CD4-positive, alpha-beta T cell treated with Interleukin-21 for 1 hour (primary cell): ENCODE measurements at regions not wholly inside any gene's neighbourhood (a gene's known extent, or its start where the extent isn't known, plus 50 kb on each side); places are given as distances from the start of the nearest gene placed in this dataset.
"Not testable (repeated sequence)": the region's sequence is repeated elsewhere in the genome, so short reads cannot be mapped to it uniquely, and the experiment has no call there.

ENCODE experiments used
- DNase-seq: peaks from one replicate; pipeline ENCODE4 v3.0.0-alpha.2; 2020

DNA sequence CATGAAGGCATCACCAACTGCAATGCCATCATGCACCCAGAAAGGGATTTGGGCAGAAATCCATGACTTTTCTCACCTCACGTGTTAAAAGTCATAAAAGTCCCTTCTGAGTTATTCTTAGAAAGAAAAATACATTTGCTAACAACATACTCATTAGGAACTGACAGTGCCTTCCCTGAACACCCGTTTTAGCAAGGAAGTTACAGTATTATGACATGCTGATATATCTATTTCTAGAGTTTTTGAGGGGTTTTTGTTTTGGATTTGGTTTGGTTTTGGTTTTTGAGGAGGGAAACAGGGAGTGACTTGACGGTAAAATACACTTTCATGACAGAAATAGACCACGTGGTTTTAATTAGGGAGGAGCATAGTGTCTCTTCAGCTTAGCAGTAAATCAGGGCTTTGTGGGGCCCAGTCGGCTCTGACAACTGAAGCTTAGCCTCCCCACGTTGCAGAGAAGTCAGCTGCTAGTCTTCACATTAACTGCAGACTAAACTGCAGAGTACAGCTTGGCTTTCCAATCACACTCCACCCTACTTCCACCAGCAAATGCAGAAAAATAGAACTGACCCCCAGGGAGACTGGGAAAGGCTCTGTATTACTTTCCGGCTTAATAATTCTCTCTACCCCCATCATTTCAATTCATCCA, 141.4 kb downstream of the FAM124B start:
- no peak for DNase-seq

DNA sequence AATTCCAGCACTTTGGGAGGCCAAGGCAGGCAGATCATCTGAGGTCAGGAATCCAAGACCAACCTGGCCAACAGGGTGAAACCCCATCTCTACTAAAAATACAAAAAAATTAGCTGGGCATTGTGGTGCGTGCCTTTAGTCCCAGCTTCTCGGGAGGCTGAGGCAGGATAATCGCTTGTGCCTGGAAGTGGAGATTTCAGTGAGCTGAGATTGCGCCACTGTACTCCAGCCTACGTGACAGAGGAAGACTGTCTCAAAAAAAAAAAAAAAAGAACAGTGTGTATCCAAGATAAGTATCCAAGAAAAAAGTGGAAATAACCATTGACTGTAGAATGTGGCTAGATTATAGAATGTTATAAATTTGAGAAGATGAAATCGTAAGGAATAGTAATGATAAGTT, 142.1 kb downstream of the FAM124B start:
- DNase-seq, result no peak

DNA sequence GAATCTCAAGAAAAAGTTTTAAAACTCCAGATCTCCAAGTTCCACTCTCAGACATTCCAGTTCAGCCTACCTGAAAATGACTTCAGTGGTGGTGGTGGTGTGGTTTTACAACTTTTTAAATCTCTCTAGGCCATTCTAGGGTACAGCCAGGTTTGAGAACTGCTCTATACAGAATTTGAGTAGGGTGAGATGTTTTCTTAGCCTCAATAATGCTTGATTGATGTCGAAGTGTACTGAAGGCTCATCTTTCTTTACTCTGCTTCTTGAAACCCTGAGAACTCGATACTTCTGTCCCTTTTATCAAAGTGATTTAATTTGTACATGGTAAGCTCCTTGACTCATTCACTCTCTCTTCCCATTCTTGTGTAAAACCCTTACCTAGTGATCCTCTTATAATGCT, 143.8 kb downstream of the FAM124B start:
- DNase-seq, result no peak

DNA sequence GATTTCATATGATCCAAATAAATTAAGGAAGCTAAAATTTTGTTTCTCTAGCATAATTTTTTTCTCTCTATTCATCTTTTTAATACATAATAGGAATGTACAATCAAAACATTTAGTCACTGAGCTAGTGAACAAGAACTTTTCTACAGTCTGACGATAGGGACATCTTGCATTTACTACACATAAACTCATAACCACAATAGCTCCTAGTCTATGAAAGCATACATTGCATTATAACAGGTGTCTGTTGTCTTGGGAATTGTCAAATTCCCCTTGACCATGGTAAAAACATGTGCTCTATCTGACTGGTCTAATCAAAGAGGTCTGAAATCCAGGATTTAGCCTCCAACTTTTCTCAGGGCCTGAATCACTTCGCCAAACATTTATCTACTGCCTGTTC, 144.8 kb downstream of the FAM124B start:
- DNase-seq, result no peak

DNA sequence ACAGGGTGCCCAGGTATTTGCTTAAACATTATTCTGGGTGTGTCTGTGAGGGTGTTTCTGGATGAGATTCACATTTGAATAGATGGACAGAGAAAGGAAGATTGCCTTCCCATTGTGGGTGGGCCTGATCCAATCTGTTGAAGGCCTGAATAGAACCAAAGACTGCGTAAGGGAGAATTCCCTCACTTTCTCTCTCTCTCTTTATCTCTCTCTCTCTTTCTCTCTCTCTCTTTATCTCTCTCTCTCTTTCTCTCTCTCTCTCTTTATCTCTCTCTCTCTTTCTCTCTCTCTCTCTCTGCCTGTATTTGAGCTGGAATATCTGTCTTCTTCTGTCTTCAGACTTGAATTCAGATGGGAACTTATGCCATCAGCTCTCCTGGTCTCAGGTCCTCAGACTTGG, 148.4 kb downstream of the FAM124B start:
- no peak for DNase-seq

DNA sequence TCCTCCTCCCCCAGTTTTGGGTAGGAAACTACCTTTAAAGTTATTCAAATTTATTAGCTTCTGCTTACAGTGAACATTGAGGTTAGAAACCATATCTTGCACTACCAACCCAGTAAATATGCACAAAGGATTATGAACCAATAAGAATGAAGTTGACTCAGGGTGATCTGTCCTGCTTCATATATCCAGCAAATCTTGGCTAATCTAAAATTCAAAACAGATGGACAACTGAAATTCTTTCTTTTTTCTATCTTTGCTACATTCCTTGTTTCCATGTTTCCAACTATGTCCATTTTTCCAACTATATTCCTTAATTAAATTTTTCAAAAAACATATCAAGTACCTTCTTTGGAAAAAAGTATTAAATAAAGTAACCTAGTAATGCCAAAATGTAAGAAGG, 149.3 kb downstream of the FAM124B start:
- DNase-seq, result no peak

DNA sequence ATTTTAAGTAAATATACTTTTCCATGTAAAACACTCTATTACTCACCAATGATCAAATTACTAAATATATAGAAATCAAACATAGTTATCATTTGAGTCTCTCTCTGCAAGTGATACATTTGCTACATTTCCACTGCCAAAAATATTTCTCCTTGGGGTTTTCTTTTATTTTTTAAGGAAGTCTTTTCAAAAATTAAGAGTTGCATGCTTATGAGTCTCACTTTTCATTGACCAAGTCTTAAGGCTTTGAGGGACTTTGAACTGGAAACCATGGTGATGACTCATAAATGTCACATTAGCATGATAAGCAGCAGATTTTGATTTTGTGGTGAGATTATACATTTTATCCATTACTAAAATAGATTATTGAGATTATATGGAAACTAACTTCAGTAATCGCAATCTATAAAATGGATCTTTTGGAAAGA, 152.9 kb downstream of the FAM124B start:
- DNase-seq, result no peak

DNA sequence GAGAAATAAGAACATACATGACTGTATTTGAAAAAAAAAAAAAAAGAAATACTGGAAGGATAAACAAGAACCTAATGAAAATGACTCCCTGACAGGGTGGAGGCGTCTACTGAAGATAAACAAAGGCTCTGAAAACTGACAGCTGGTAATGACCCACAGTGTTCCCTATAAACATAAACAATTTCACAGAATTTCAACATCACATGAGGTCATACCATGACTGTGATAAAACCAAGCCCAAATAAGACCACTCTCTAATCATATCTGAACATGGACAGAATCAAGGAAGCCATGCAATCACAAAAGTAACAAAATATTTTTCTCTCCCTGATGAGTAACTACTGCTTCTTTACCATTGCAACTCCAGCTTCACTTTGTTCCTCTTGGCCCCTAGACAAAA, 159.3 kb downstream of the FAM124B start:
- DNase-seq, result no peak

DNA sequence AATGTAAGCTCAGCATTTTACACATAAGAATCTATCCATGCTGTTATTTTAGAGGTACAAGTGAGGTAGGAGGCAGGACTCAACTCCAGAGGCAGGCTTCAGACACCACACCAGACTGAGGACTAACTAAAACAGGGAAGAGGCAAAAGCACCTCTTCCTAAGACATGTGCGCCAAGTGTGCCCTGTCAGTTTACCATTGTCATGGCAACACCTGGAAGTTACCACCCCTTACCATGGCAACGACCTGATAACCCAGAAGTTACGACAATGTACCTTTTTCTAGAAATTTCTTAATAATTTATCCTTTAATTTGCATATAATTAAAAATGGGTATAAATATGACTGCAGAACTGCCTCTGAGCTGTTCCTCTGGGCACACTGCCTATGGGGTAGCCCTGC, 160.1 kb downstream of the FAM124B start:
- no peak for DNase-seq

DNA sequence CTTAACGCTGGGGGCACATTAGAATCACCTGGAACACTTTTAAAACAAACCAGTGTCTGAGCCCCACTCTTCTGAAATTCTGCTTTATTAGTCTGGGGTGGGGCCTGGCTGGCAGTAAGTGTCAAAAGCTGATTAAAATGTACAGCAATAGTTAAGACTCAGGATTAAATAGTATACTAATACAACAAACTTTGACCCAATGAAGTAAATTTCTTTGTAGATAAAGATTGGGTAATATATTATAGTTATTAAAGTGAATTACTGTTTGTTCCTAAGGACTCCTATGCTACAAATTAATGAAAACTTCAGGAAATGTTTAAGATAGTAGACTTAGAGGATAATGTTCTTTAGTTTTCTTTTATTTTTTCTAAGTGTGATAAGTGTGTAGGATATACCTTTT, 160.9 kb downstream of the FAM124B start:
- DNase-seq, result no peak

DNA sequence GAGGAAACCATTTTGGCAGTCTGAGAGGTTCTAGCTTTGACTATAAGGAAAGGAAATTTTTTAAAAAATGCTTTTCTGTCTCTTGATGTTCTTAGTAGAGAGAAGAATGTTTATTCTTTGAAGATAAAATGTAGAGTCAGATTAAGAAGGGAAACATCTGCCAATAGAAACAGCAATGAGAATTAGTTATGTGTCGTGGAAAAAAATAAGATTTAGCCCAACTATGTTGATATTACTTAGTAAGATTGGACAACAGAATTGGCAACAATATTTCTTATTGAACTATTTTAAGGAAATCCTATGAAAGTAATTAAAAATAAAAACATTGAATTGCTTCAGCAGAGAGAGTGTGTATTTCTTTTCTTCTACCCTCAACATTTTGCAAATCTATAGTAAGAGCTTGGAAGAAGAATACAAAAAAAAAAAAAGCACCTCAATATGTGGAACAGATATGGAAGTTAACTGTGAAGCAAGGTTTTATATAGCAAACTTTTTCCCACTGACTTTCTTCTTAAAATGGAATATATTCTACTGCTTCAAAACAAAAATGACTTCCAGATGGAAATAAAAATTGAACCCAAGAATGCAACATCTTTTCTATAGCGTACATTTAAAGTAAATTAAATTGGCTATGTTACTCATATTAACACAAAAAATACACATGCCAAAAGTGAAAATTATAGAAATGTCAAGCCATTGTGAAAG, 177.9 kb downstream of the FAM124B start:
- DNase-seq, result no peak

DNA sequence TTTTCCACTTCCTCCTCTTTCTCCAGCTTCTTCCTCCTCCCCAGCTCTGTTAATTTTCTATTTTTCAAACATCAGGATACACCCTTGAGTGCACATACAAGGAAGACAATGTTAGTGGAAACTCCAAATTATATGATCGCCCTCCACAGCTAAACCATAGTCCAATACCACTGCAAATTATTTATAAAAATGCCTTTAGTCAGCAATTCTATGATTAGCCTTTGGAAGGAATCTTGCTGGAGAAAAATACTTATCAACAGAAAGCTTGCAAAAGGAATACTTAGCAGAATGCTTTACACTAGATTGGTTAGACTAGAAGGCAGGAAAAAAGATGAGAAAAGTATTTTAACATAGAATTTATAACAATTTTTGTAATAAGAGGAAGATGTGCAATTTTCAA, 178.9 kb downstream of the FAM124B start:
- DNase-seq, result no peak

DNA sequence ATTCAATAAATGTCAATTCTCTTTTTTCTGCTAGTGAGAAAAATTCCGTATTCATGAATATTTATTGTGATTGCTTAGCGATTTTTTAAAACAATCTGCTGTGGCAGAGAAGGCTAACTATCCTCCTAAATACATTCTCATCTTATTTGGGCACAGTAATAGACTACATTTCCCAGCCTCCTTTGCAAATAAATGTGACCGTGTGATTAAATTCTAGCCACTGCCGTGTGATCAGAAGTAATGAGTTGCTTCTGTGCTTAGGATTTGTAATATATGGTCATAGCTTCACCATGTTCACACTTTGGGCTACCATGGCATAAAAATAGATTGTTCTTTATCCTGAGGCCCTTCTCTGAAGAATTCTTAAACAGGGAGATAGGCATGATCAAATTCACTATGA, 179.6 kb downstream of the FAM124B start:
- no peak for DNase-seq

DNA sequence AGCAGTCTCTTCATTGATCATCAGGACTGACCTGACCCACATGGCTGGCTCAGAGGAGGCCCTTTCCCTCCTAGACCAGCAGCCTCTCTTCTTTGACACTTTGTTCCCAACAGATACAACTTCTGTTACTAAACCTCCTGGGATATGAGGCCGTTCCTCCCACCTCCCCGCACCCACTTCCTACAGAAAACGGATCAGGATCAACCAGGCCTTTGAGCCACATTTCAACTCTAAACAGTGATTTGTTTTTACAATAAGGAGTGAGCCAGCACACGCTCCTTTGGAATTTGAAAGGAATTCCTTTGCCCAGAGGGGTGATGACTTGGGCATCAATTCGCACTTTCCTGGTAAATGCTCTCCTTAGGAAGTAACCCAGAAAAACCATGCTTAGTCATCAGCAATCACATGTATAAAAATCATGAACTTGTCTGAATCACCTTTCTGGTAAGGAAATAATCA, 180.4 kb downstream of the FAM124B start:
- no peak for DNase-seq

DNA sequence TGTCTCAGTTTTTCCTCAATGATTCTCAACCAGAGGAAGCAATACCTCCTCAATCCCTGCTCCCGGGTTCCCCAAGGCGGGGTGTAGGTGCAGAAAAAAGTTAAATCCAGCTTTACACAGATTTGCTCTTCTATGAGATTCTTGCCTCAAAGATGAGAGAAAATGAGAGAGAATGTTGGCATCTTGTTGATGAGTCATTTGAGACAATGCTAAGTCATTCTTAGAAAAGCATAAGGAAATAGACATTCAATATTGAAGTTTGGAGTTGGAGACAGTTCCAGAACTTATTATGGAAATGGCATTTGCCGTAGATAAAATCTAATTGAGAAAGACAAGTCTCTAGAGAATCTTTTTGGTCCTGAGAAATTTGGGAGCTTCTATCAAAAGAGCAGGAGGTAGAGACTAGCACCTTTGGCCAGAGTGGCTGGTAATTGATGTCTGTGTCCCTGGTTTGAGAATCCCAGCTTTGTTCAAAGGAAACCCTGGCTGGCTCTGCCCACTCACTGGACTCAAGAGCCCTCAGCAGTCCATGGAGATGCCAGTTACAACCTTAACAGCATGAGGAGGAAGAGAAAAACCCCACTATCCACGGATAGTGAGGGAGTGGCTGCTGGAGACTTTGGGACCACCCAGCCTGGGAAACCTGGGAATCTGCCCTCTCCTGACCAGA, 181.2 kb downstream of the FAM124B start:
- DNase-seq, result no peak

DNA sequence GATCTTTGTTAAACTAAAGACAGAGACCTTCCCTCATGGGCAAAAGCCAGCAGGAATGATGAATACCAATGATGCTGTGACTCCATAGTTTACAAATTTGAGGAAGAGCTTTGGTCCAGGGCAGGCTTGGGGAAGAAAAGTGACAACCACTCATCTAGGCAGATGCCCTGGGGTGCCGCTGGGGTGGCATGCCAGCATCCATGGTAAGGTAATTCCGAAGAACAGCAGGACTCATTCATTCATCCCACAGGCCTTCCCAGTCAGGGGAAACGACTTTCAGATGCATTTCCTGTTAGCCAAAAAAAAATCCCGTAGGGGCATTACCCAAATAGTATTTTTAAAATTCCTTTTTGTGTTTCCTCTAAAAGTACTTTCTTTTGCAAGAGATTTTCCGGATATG, 180.7 kb upstream of the SERPINE2 start:
- DNase-seq, result no peak

DNA sequence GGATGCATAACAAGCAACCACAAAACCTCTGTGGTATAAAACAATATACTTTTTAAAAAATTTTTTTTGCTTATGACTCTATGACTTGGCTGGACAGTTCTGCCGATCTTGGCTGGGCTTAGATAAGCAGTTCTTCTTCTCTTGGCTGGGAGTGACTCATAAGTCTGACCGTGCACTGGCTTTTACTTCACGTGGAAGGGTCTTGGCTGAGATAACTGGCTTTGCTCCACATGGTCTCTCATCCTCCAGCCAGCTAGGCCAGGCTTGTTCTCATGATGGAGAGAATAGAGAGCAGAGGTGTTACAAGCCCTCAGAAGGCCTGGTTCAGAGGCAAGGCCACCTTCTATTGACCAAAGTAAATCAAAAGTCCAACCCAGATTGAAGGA, 178.9 kb upstream of the SERPINE2 start:
- no peak for DNase-seq

DNA sequence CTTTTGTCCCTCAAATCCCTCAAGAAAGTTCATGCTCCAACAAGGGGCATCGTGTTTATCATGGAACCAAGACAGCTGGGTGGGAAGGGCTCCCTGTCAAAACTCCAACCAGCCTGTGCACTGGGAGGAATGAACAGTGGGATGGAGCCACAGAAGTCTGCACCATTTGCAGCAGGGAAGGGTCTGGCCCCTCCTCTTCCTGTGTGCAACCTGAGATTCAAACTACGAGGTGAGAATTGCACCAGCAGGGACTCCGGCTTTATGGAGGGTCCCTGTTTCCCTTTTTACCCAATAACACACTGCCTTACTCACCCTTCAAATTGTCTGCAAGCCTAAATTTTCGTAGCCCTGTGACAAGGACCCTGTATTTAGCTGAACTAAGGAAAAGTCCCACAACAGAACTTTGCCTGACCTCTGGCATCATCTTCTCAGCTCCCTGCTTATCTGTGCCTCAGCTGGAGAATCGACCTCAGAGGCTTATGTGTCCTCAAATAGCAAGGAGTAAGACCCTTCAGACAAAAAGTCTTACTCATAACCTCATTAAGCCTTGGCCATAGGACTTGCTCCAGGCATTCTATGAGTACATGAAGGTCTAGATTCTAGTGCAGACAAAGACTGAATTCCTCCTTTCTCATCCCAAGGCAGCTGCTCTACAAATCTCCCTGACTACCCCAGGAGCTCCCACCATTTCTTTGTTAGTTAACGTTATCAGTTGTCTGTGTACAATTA, 178.3 kb upstream of the SERPINE2 start:
- DNase-seq, result no peak

DNA sequence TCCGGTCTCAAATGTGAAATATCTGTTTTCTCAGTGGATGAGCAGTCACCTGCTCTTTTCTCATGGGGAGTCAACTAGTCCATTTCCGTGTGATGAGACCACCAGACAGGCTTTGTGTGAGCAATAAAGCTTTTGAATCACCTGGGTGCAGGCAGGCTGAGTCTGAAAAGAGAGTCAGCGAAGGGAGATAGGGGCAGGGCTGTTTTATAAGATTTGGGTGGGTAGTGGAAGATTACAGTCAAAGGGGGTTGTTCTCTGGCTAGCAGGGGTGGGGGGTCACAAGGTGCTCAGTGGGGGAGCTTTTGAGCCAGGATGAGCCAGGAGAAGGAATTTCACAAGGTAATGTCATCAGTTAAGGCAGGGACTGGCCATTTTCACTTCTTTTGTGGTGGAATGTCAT, 176.5 kb upstream of the SERPINE2 start:
- not testable (repeated sequence) for DNase-seq

DNA sequence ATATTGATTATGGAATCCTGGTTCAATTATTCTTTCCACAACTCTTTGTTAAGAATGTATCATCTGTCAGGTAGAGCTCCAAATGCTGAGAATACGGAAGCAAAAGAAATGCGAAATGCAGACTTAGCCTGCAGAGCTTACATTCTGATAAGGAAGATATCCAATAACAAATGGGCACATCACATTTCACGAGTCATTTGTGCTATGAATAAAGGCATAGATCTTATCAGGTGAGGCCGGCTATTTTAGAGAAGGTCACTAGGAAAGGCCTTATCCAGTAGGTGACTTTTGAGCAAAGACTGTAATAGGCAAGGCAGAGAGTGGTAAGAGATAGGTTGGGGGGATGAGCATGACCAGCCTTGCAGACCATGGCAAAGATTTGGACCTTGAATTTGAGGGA, 174.3 kb upstream of the SERPINE2 start:
- no peak for DNase-seq

DNA sequence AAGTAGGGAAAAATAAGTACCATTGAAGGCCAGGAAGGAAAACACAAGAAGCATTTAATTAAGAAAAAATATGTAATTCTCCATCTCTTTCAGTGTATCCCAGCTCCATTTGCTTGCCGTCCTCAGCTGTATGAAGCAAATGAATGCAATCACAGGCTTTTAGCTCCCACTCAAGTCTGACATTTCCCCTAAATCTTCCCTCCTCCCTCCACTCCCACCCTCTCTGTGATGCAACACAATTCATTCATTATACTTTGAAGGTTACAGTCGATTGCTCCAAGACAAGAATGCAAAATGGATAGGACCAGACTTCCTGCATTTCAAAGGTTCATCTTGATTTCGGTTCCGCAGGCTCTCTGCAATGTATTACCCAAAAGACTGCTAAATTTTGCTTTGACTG, 172.7 kb upstream of the SERPINE2 start:
- DNase-seq, result no peak

DNA sequence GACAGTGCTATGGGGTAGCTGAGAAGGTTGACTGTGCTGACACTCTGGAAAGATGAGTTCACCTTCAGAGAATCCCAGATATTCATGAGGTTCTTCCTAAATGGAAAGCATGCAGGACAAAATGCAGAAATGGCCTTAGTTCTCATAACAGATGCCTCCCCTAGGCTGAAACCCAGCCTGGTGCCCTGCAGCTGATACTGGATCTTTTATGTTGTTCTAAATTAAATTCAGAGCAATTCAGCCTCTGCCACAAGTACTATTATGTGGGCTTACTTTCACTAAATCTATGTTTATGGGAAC, 172.0 kb upstream of the SERPINE2 start:
- no peak for DNase-seq

DNA sequence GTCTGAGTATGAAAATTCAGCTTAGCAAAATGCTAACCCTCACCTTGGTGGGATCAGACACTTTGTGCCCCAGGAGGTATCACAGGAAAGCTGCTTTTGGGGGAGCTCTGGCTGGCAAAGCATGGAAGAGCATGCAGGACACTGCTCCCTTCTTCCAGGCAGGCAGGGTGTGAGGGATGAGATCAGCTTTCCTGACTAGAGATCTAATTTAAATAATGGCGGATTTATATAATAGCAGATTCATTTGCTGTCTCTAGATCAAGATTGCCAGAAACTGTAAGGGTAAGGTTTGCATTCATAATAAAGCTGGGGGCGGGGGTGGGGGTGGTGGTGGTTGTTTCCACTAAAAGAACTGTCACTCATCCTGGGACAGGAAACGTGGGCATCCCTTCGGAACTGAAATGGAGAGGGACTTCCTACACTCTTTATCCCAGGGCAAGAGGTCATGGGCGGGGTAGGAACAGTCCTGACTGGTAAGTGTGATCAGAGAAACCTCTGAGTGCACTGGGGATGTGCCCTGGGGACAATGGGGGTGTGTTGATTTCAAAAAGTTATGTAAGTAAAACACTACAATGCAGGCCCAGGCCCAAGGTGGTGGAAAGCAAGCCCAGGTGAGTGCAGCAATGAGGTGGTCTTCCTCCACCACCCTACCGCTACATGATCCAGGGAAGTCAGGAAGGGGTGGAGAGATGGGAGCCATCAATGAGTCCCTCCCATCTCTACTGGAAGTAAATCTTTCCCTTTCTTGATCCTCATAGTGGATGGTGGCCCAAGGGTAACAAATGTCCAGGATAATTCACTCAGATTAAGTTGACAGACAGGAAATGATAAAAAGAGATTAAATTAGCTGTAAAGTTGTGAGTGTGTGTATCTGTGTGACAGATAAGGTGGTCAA, 171.4 kb upstream of the SERPINE2 start:
- DNase-seq, result no peak
